ENCODE measurements at regions not wholly inside any gene's neighbourhood (a gene's known extent, or its start where the extent isn't known, plus 50 kb on each side); places are given as distances from the start of the nearest gene placed in this dataset.

DNA sequence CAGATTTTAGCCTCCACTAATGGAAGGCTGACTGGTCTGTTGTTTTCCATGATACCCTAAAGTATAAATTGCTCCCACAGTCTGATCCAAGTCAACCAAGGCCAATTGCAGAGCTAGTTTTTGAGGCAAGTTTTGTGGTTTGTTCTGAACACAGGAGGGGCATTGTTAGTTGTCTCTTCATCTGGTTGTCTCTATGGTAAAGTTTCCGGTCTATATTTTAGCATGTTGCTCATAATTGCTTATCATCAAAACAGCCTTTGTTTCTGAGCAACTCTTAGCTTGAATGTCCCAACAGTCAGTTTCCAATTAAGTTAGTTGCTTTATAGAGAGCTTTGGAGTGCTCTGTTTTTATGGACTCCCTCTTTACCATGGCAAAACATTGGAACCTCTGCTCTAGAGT, 217.6 kb upstream of the CARD18 start:
- TF ChIP-seq EP300 (IDR thresholded peaks at IDR 0.05) (no peak), POLR2AphosphoS5 (IDR thresholded peaks at IDR 0.05) (no peak), POLR2A (IDR thresholded peaks at IDR 0.05) (no peak)
